Choroid plexus epithelial cell (primary cell): ENCODE measurements at regions not wholly inside any gene's neighbourhood (a gene's known extent, or its start where the extent isn't known, plus 50 kb on each side); places are given as distances from the start of the nearest gene placed in this dataset.

ENCODE experiments used
- DNase-seq: peaks from one replicate; pipeline ENCODE4 v3.0.0-alpha.2; 2010; ENCODE audit warnings: low read depth
- H3K4me3 ChIP-seq: 2 replicates; pipeline ENCODE4 v1.5.1; 2011; ENCODE audit warnings: low read depth, mild to moderate bottlenecking, control low read depth, low read length, moderate library complexity
- CTCF ChIP-seq: conservative IDR thresholded peaks from 2 replicates; pipeline ENCODE4 v1.5.1; 2011; ENCODE audit warnings: low read depth, mild to moderate bottlenecking, control low read depth, inconsistent platforms, low read length, moderate library complexity

DNA sequence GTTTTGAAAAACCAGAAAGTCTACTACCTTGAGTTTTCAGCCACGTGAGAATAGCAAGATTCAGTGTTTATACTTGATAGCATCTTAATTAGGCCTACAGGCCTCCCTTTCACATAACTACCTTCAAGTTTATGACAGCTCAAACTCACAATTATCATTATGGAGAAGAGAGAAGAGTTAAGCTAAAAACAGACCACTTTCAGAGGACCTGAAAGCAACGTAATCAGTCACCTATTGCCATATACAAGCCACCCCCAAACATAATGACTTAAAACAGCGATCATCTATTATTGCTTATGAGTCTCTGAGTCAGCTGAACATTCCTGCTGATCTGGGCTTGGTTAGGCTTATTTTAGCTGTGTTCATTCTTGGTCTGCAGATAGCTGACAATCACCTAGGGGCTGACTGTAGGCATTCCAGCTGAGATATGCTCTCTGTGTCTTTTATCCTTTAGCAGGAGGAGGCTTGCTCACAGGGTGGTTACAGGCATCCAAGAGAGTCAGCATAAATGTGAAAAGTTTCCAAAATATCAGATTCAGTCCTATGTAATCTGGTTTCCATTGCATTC is 130.9 kb downstream of the COX7C start:
- no peak for TF ChIP-seq CTCF

DNA sequence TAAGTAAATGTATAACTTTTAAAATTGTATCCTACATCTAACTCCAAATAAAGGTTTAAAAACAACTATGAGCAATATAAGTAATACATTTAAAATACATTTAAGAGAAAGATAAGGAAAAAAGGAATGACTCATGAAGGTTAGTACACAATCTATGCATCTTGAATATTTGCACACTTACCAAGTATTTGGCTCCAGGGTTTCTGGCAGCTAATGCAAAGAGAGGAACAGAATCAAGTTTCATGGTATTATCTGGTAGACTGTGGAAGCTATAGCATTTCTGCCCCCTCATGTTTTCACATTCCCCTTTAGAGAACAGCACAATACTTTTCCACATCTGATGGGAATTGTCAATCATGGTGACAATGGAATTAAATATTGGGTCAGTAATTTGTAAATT is 132.1 kb downstream of the COX7C start:
- no peak for TF ChIP-seq CTCF
- no peak for DNase-seq
- no peak overlapping the region for H3K4me3 ChIP-seq

More for the DNA sequence above, 130.9 kb downstream of the COX7C start:
- no peak for DNase-seq
- H3K4me3 ChIP-seq = no peak overlapping the region

DNA sequence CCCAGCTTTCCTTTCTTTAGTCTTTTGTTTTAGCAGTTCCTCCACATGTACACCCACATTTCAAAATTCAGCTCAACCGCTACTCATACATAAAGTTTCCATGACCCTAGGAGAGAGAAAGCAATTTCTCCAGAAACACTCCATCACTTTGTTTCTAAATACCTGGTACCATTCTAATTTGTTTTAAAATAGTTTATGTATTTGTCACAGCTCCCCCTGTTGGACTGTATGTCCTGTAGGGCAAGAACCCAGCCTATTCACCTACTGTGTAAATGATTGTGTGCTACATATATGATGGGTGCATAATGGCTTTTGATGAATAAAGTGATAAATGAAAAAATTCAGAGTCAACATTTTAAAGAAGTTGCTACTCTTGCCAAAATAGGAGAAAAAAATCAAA is 139.1 kb downstream of the COX7C start:
- no peak for DNase-seq
- no peak for TF ChIP-seq CTCF
- H3K4me3 ChIP-seq = no peak overlapping the region

GRCh38 chr5:86757824-86758223 is 140.1 kb downstream of the COX7C start:
- DNase-seq = no peak
- H3K4me3 ChIP-seq = no peak overlapping the region
- no peak for TF ChIP-seq CTCF

DNA sequence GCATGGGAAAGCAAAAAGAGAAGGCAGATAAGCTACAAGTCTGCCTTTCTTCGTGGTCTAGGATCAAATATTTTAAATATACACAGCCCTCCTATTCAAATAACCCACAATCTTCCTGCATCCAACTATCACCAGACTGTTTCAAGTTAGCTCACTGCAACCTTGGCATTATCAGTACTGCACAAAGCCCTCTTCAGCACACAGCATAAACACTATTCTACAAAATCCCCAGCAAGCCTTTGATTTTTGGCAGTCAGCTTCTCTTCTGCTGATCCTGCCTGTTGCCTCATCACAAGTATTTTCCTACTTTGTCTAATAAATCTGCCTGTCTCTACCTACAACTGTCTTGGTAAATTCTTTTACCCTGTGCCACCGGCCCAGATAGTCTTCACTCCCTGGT is 142.9 kb downstream of the COX7C start:
- no peak overlapping the region for H3K4me3 ChIP-seq
- TF ChIP-seq CTCF = no peak
- no peak for DNase-seq

GRCh38 chr5:86763929-86764328 is 146.2 kb downstream of the COX7C start:
- no peak for DNase-seq
- TF ChIP-seq CTCF = no peak

GRCh38 chr5:86765778-86766502 is 148.2 kb downstream of the COX7C start:
- no peak overlapping the region for H3K4me3 ChIP-seq
- no peak for TF ChIP-seq CTCF
- DNase-seq = no peak

More at GRCh38 chr5:86763929-86764328, 146.2 kb downstream of the COX7C start:
- no peak overlapping the region for H3K4me3 ChIP-seq
